DND-41 (cell line): ENCODE measurements at regions not wholly inside any gene's neighbourhood (a gene's known extent, or its start where the extent isn't known, plus 50 kb on each side); places are given as distances from the start of the nearest gene placed in this dataset.
"Not testable (repeated sequence)": the region's sequence is repeated elsewhere in the genome, so short reads cannot be mapped to it uniquely, and the experiment has no call there.

Experiments used
- ATAC-seq: fragments of 200-7000 bp; cut with Tn5 transposase; 3 replicates; pipeline ENCODE4 v1.9.1; 2021; ENCODE audit warnings: low read depth; ENCODE audit not compliant: insufficient read depth
- DNase-seq: peaks from one replicate; pipeline ENCODE4 v3.0.0-alpha.2; 2020
- H2AFZ ChIP-seq: 2 replicates; pipeline ENCODE4 v1.6.0; 2012; ENCODE audit warnings: low read depth, low read length
- H3K27ac ChIP-seq: 2 replicates; pipeline ENCODE4 v1.5.1; 2012; ENCODE audit warnings: low read length, inconsistent platforms
- H3K27me3 ChIP-seq: fragments of 200-600 bp; sonication (generic); 2 replicates; pipeline ENCODE4 v1.6.0; 2012; ENCODE audit warnings: low read length, mild to moderate bottlenecking, inconsistent platforms; ENCODE audit not compliant: insufficient read depth, poor library complexity
- H3K36me3 ChIP-seq: 2 replicates; pipeline ENCODE4 v1.5.1; 2012; ENCODE audit warnings: low read length, inconsistent platforms; ENCODE audit not compliant: insufficient read depth
- H3K4me1 ChIP-seq: 2 replicates; pipeline ENCODE4 v1.5.1; 2012; ENCODE audit warnings: mild to moderate bottlenecking, low read length; ENCODE audit not compliant: insufficient read depth
- H3K4me2 ChIP-seq: 2 replicates; pipeline ENCODE4 v1.6.0; 2012; ENCODE audit warnings: mild to moderate bottlenecking, moderate library complexity, low read length, inconsistent platforms; ENCODE audit not compliant: insufficient read depth
- H3K4me3 ChIP-seq, 2 experiments: fragments of 200-600 bp in 1 of 2; shearing (Covaris generic) in 1 of 2; 2 replicates each; pipeline ENCODE4 v1.5.1; 2012 to 2016; ENCODE audit warnings: inconsistent platforms in 2 of 2, low read length in 2 of 2, mild to moderate bottlenecking in 2 of 2, low read depth in 1 of 2, moderate library complexity in 1 of 2
- H3K79me2 ChIP-seq: 2 replicates; pipeline ENCODE4 v1.6.0; 2012; ENCODE audit warnings: low read length, inconsistent platforms; ENCODE audit not compliant: insufficient read depth
- H3K9ac ChIP-seq: 2 replicates; pipeline ENCODE4 v1.6.0; 2012; ENCODE audit warnings: low read depth, mild to moderate bottlenecking, inconsistent platforms, low read length, moderate library complexity
- H3K9me3 ChIP-seq: 2 replicates; pipeline ENCODE4 v1.5.1; 2012; ENCODE audit warnings: low read length, moderate library complexity, mild to moderate bottlenecking, inconsistent platforms; ENCODE audit not compliant: insufficient read depth, severe bottlenecking
- H4K20me1 ChIP-seq: 2 replicates; pipeline ENCODE4 v1.6.0; 2012; ENCODE audit warnings: low read length; ENCODE audit not compliant: insufficient read depth
- CTCF ChIP-seq: IDR thresholded peaks from 2 replicates; pipeline ENCODE4 v1.5.1; 2012; ENCODE audit warnings: borderline replicate concordance, low read length, moderate library complexity, mild to moderate bottlenecking; ENCODE audit not compliant: poor library complexity, severe bottlenecking; ENCODE audit errors: extremely low read depth
- EZH2 ChIP-seq: IDR thresholded peaks from 3 replicates; pipeline ENCODE4 v1.6.1; 2012; ENCODE audit warnings: borderline replicate concordance, low read depth, mild to moderate bottlenecking, moderate library complexity, low read length, inconsistent platforms; ENCODE audit not compliant: severe bottlenecking

GRCh38 chr5:109283086-109283485, 126.7 kb downstream of the PJA2 start:
- ATAC-seq, H4K20me1 ChIP-seq, DNase-seq, H2AFZ ChIP-seq, H3K36me3 ChIP-seq, H3K4me3 ChIP-seq, H3K4me1 ChIP-seq, H3K27me3 ChIP-seq, H3K9ac ChIP-seq, H3K4me2 ChIP-seq, H3K27ac ChIP-seq, H3K79me2 ChIP-seq: not testable (repeated sequence)
- H3K9me3 ChIP-seq = peaks cover 10% of the 10 kb centered on the region

GRCh38 chr5:109281136-109281690, 128.6 kb downstream of the PJA2 start:
- H3K36me3 ChIP-seq = no peaks in the 10 kb centered on the region
- no peak overlapping the region for H3K27ac ChIP-seq
- DNase-seq = no peak
- no peak overlapping the region for H3K4me2 ChIP-seq
- no peaks in the 10 kb centered on the region for H4K20me1 ChIP-seq
- no peak for ATAC-seq
- TF ChIP-seq CTCF = no peak
- TF ChIP-seq EZH2 = no peak
- H3K9ac ChIP-seq = no peak overlapping the region
- H2AFZ ChIP-seq = no peak overlapping the region
- H3K4me1 ChIP-seq = no peaks in the 10 kb centered on the region
- peaks cover 3% of the 10 kb centered on the region for H3K9me3 ChIP-seq
- H3K27me3 ChIP-seq = no peaks in the 10 kb centered on the region
- H3K79me2 ChIP-seq = no peaks in the 10 kb centered on the region
- H3K4me3 ChIP-seq = no peak overlapping the region

DNA sequence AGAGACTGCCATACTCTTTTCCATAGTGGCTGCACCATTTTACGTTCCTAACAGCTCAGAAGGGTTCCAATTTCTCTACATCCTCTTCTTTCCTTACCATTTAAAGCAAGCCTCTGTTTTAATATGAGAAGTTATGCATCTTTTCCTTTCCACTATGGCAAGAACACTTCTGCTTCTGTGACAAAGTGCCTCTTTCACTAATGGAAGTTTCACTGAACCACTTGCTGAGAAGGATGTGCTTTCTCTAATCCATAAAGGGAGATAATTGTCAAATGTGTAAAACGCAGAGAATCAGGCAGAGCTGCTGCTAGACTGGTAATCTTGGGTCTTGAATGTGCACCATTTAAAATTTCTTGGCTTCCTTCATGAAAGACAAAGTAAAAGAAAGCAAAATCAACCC, 131.6 kb downstream of the PJA2 start:
- ATAC-seq (no peak), DNase-seq (no peak)
- Histone ChIP-seq H3K36me3 (no peaks in the 10 kb centered on the region), H2AFZ (no peak overlapping the region), H3K9me3 (no peaks in the 10 kb centered on the region), H3K79me2 (no peaks in the 10 kb centered on the region), H3K4me1 (no peaks in the 10 kb centered on the region), H3K9ac (no peak overlapping the region), H3K4me3 (no peak overlapping the region), H4K20me1 (no peaks in the 10 kb centered on the region), H3K27me3 (no peaks in the 10 kb centered on the region), H3K4me2 (no peak overlapping the region), H3K27ac (no peak overlapping the region)
- TF ChIP-seq EZH2 (no peak), CTCF (no peak)

DNA sequence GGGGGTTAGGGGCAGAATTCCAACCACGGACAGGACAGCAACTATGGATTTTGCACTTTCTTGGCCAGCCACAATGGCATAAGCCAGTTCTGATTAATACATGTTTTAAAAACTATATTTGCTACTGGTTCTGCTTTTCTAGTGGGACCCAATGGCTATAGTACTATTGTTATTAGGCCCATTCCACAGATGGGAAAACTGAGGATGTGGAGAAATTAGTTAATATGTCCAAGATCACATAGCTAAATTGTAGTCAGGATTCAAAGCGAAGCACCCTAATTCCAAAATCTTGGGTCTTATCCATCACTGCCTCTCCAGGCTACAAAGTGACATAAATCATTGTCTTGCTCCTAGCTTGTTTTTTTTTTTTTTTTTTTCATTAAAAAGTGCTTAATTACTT, 133.9 kb downstream of the PJA2 start:
- Histone ChIP-seq H3K27me3 (no peaks in the 10 kb centered on the region), H4K20me1 (no peaks in the 10 kb centered on the region), H3K4me3 (no peak overlapping the region), H3K9me3 (no peaks in the 10 kb centered on the region), H3K4me1 (peaks cover 6% of the 10 kb centered on the region; the same call in 1 of the 2 replicates), H3K79me2 (no peaks in the 10 kb centered on the region), H2AFZ (no peak overlapping the region), H3K9ac (no peak overlapping the region), H3K36me3 (no peaks in the 10 kb centered on the region), H3K27ac (no peak overlapping the region), H3K4me2 (no peak overlapping the region)
- ATAC-seq (no peak), DNase-seq (no peak)
- TF ChIP-seq EZH2 (no peak), CTCF (no peak)
